ENCODE measurements at regions not wholly inside any gene's neighbourhood (a gene's known extent, or its start where the extent isn't known, plus 50 kb on each side); places are given as distances from the start of the nearest gene placed in this dataset.

GRCh38 chr9:6098431-6098830, 83.0 kb upstream of the RANBP6 start:
- no peak for TF ChIP-seq POLR2A (IDR thresholded peaks at IDR 0.05; ENCODE audit: low read length)
- TF ChIP-seq, protein P1, sequence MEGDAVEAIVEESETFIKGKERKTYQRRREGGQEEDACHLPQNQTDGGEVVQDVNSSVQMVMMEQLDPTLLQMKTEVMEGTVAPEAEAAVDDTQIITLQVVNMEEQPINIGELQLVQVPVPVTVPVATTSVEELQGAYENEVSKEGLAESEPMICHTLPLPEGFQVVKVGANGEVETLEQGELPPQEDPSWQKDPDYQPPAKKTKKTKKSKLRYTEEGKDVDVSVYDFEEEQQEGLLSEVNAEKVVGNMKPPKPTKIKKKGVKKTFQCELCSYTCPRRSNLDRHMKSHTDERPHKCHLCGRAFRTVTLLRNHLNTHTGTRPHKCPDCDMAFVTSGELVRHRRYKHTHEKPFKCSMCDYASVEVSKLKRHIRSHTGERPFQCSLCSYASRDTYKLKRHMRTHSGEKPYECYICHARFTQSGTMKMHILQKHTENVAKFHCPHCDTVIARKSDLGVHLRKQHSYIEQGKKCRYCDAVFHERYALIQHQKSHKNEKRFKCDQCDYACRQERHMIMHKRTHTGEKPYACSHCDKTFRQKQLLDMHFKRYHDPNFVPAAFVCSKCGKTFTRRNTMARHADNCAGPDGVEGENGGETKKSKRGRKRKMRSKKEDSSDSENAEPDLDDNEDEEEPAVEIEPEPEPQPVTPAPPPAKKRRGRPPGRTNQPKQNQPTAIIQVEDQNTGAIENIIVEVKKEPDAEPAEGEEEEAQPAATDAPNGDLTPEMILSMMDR (IDR thresholded peaks at IDR 0.05) = no peak
- TF ChIP-seq POLR2AphosphoS2 (conservative IDR thresholded peaks at IDR 0.05; ENCODE audit: low read length) = no peak
- no peak for TF ChIP-seq ESRRA (IDR thresholded peaks at IDR 0.05; ENCODE audit: borderline replicate concordance, low read length)
- TF ChIP-seq SREBF2 (IDR thresholded peaks at IDR 0.05) = no peak
- no peak for TF ChIP-seq MAFK (IDR thresholded peaks at IDR 0.05; ENCODE audit: partially characterized antibody)
- no peak for TF ChIP-seq PHF8 (IDR thresholded peaks at IDR 0.05; ENCODE audit: borderline replicate concordance, low read depth)
- no peak for TF ChIP-seq EP300 (IDR thresholded peaks at IDR 0.05)
- TF ChIP-seq, protein P2, sequence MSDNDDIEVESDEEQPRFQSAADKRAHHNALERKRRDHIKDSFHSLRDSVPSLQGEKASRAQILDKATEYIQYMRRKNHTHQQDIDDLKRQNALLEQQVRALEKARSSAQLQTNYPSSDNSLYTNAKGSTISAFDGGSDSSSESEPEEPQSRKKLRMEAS (IDR thresholded peaks at IDR 0.05) = no peak
- TF ChIP-seq RCOR1 (IDR thresholded peaks at IDR 0.05; ENCODE audit: low read depth, low read length) = no peak
- no peak for TF ChIP-seq NFE2L2 (conservative IDR thresholded peaks at IDR 0.05; ENCODE audit: low read length)
